OCI-LY3 (cell line): ENCODE measurements at regions not wholly inside any gene's neighbourhood (a gene's known extent, or its start where the extent isn't known, plus 50 kb on each side); places are given as distances from the start of the nearest gene placed in this dataset.

ENCODE experiments used
- H2AFZ ChIP-seq: fragments of 200-600, 300-600 bp; shearing (Covaris generic); 2 replicates; pipeline ENCODE4 v1.6.0; 2014; ENCODE audit warnings: antibody characterized with exemption, low read depth, low read length
- H3K27ac ChIP-seq: fragments of 200-600, 300-600 bp; sonication (generic); 2 replicates; pipeline ENCODE4 v1.5.1; 2014; ENCODE audit warnings: mild to moderate bottlenecking, low read length, moderate library complexity, mixed read lengths
- H3K27me3 ChIP-seq: fragments of 200-600, 300-600 bp; sonication (generic); 2 replicates; pipeline ENCODE4 v1.6.1; 2014; ENCODE audit warnings: low read depth, low read length, mixed read lengths
- H3K36me3 ChIP-seq: fragments of 200-600, 300-600 bp; sonication (generic); replicated peaks from 2 replicates; pipeline ENCODE3; 2014; ENCODE audit warnings: low read depth, low read length, mixed read lengths
- H3K4me1 ChIP-seq: fragments of 300-600, 200-600 bp; sonication (generic); 2 replicates; pipeline ENCODE4 v1.6.1; 2014; ENCODE audit warnings: low read length, mixed read lengths
- H3K4me2 ChIP-seq: fragments of 200-600, 300-600 bp; sonication (generic); 2 replicates; pipeline ENCODE4 v1.6.1; 2014; ENCODE audit warnings: low read length, mixed read lengths
- H3K4me3 ChIP-seq: fragments of 300-600, 200-600 bp; sonication (generic); 2 replicates; pipeline ENCODE4 v1.5.1; 2014; ENCODE audit warnings: antibody characterized with exemption, mild to moderate bottlenecking, low read length, moderate library complexity
- H3K79me2 ChIP-seq: fragments of 300-600, 200-600 bp; shearing (Covaris generic); 2 replicates; pipeline ENCODE4 v1.6.1; 2014; ENCODE audit warnings: mild to moderate bottlenecking, low read length, mixed read lengths
- H3K9ac ChIP-seq: fragments of 300-600, 200-600 bp; shearing (Covaris generic); 2 replicates; pipeline ENCODE4 v1.6.0; 2014; ENCODE audit warnings: mild to moderate bottlenecking, low read length, moderate library complexity
- H3K9me3 ChIP-seq: fragments of 200-600, 300-600 bp; shearing (Covaris generic); 2 replicates; pipeline ENCODE4 v1.6.1; 2014; ENCODE audit warnings: low read length, mixed read lengths; ENCODE audit not compliant: insufficient read depth
- H4K20me1 ChIP-seq: fragments of 200-600, 300-600 bp; sonication (generic); 2 replicates; pipeline ENCODE4 v1.6.1; 2016; ENCODE audit warnings: low read length, mixed read lengths; ENCODE audit not compliant: insufficient read depth
- CTCF ChIP-seq: fragments of 200-600, 300-600 bp; sonication (generic); IDR thresholded peaks from 2 replicates; pipeline ENCODE4 v1.5.1; 2014; ENCODE audit warnings: antibody characterized with exemption, low read length, low read depth
- EZH2phosphoT487 ChIP-seq: fragments of 200-600 bp; shearing (Covaris generic); IDR thresholded peaks from 2 replicates; pipeline ENCODE4 v1.6.1; 2018; ENCODE audit warnings: antibody characterized with exemption, mixed run types, low read depth

DNA sequence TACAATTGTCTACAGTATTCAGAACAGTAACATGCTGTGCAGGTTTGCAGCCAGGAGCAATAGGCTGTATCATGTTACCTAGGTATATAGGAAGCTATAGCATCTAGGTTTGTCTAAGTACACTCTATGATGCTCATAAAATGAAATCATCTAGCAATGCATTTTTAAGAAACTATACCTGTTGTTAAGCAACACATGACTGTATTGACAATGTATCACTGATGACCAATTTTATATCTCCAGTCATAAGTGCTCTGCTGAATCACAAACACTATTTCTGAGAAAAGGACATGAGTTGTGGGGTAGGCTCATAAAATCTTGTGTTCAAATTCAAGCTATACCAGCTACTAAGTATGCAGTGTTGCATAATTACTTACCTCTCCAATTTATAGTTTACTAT lies 501.3 kb downstream of the CD109 start:
- no peak; the same call in 1 of the 2 replicates for TF ChIP-seq EZH2phosphoT487
- no peak for TF ChIP-seq CTCF
- no peak overlapping the region for H3K27ac ChIP-seq

GRCh38 chr6:74187811-74188210 lies 491.8 kb downstream of the CD109 start:
- H2AFZ ChIP-seq = no peak overlapping the region
- no peak overlapping the region for H3K27ac ChIP-seq
- H4K20me1 ChIP-seq = no peaks in the 10 kb centered on the region
- H3K4me1 ChIP-seq = no peaks in the 10 kb centered on the region
- no peak for TF ChIP-seq EZH2phosphoT487
- TF ChIP-seq CTCF = no peak
- H3K9ac ChIP-seq = no peak overlapping the region
- H3K36me3 ChIP-seq = no peaks in the 10 kb centered on the region
- no peaks in the 10 kb centered on the region for H3K79me2 ChIP-seq
- H3K27me3 ChIP-seq = no peaks in the 10 kb centered on the region
- H3K9me3 ChIP-seq = no peaks in the 10 kb centered on the region
- no peak overlapping the region for H3K4me3 ChIP-seq
- no peak overlapping the region for H3K4me2 ChIP-seq

More for the DNA sequence above, 501.3 kb downstream of the CD109 start:
- Histone ChIP-seq H4K20me1 (no peaks in the 10 kb centered on the region), H2AFZ (no peak overlapping the region), H3K36me3 (no peaks in the 10 kb centered on the region), H3K4me1 (no peaks in the 10 kb centered on the region), H3K4me2 (no peak overlapping the region), H3K79me2 (no peaks in the 10 kb centered on the region), H3K27me3 (no peaks in the 10 kb centered on the region), H3K9ac (no peak overlapping the region), H3K9me3 (no peaks in the 10 kb centered on the region), H3K4me3 (no peak overlapping the region)

- Histone ChIP-seq H3K4me2 (no peak overlapping the region), H3K4me1 (no peaks in the 10 kb centered on the region), H3K9ac (no peak overlapping the region), H3K4me3 (no peak overlapping the region), H3K27me3 (no peaks in the 10 kb centered on the region), H3K79me2 (no peaks in the 10 kb centered on the region), H3K9me3 (no peaks in the 10 kb centered on the region), H4K20me1 (no peaks in the 10 kb centered on the region), H3K27ac (no peak overlapping the region), H2AFZ (no peak overlapping the region), H3K36me3 (no peaks in the 10 kb centered on the region)
- TF ChIP-seq EZH2phosphoT487 = no peak
- no peak for TF ChIP-seq CTCF
Measured at GRCh38 chr6:74182992-74183391, 487.0 kb downstream of the CD109 start.

DNA sequence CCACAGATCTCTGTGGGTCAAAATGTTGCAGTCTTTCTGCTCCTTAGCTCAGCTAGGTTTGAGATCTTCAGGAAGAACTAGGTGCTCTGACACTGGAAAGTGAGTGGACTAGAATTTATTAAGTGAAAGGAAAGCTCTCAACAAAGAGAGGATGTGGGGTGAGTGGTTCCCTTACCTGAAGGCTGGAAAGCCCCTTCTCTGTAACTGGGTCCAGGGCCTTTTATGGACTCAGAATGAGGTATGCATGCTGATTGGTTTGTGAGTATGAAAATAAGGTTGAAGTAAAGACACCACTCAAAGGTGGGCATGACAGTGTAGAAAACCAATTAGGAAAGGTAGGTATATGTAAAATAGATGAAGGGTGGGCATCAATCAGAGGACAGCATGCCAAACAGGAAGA lies 485.5 kb downstream of the CD109 start:
- H3K27me3 ChIP-seq = no peaks in the 10 kb centered on the region
- H3K36me3 ChIP-seq = no peaks in the 10 kb centered on the region

More for the DNA sequence above, 485.5 kb downstream of the CD109 start:
- Histone ChIP-seq H2AFZ (no peak overlapping the region), H3K4me1 (no peaks in the 10 kb centered on the region), H4K20me1 (no peaks in the 10 kb centered on the region), H3K9me3 (no peaks in the 10 kb centered on the region), H3K4me3 (no peak overlapping the region), H3K9ac (no peak overlapping the region), H3K79me2 (no peaks in the 10 kb centered on the region), H3K27ac (no peak overlapping the region), H3K4me2 (no peak overlapping the region)
- TF ChIP-seq EZH2phosphoT487 = no peak
- TF ChIP-seq CTCF = no peak
